Activated T-helper 17 cell treated with anti-CD3 and anti-CD28 coated beads, Interleukin-2, amount 50 U/mL, for 72 hours (primary cell): ENCODE measurements at regions not wholly inside any gene's neighbourhood (a gene's known extent, or its start where the extent isn't known, plus 50 kb on each side); places are given as distances from the start of the nearest gene placed in this dataset.

Source experiments
- ATAC-seq: fragments of 150-1000 bp; cut with Tn5 transposase; replicated peaks from 2 replicates; pipeline ENCODE4 v1.10.0; 2021; ENCODE audit warnings: mild to moderate bottlenecking, moderate library complexity
- H3K27ac Mint-ChIP-seq: one replicate; pipeline ENCODE4 v1.8.0; 2022; ENCODE audit warnings: mixed read lengths
- H3K27me3 Mint-ChIP-seq: one replicate; pipeline ENCODE4 v1.8.0; 2022; ENCODE audit warnings: mixed read lengths
- H3K36me3 Mint-ChIP-seq: one replicate; pipeline ENCODE4 v1.8.0; 2022; ENCODE audit warnings: low read depth, mild to moderate bottlenecking, mixed read lengths
- H3K4me1 Mint-ChIP-seq: one replicate; pipeline ENCODE4 v1.8.0; 2022; ENCODE audit warnings: mixed read lengths
- H3K4me3 Mint-ChIP-seq: one replicate; pipeline ENCODE4 v1.8.0; 2022; ENCODE audit warnings: mild to moderate bottlenecking, mixed read lengths
- H3K9me3 Mint-ChIP-seq: one replicate; pipeline ENCODE4 v1.8.0; 2022; ENCODE audit warnings: mixed read lengths

DNA sequence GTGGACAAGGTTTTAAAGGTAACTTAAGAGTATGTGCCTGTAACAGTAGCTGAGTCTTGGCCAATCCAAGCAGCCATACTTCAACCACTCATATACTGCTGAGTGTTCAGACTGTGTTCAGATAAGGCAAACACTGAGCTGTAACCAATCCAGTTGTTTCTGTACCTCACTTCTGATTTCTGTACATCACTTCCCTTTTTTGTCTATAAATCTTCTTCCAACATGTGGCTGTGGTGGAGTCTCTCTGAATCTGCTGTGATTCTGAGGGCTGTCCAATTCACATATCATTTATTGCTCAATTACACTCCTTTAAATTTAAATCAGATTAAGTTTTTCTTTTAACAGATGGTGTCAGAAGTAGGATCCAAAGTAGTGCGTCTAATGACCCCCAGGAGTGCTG is 149.5 kb upstream of the PHF14 start:
- Mint-ChIP-seq H3K36me3 (no peaks in the 10 kb centered on the region), H3K4me3 (no peak overlapping the region), H3K27me3 (no peaks in the 10 kb centered on the region), H3K27ac (no peak overlapping the region), H3K4me1 (no peaks in the 10 kb centered on the region), H3K9me3 (no peaks in the 10 kb centered on the region)
- no peak for ATAC-seq

- Mint-ChIP-seq H3K27ac (no peak overlapping the region), H3K27me3 (peaks cover 7% of the 10 kb centered on the region), H3K36me3 (no peaks in the 10 kb centered on the region), H3K9me3 (no peaks in the 10 kb centered on the region), H3K4me3 (no peak overlapping the region), H3K4me1 (no peaks in the 10 kb centered on the region)
- no peak for ATAC-seq
These were observed 135.4 kb upstream of the PHF14 start for GRCh38 chr7:10838228-10838627.

DNA sequence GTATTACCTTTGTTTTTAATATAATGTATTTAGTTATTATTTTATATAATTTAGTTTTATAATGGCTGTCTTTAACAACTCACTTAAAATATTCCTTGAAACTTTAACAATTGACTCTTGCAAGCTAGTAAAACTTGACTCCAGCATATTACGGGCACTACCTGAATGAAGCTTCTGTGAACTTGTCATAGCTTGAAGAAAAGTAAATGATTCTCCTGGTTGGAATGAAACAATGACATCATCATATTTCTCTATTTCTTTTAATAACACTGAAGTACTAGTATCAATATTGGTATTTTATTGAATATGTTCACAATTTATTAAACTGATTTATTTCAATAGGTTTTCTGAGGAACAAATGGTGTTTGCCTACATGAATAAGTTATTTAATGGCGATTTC is 128.4 kb upstream of the PHF14 start:
- no peaks in the 10 kb centered on the region for H3K9me3 Mint-ChIP-seq
- H3K4me3 Mint-ChIP-seq: no peak overlapping the region
- H3K27me3 Mint-ChIP-seq: no peaks in the 10 kb centered on the region
- no peak for ATAC-seq
- H3K36me3 Mint-ChIP-seq: no peaks in the 10 kb centered on the region
- H3K27ac Mint-ChIP-seq: no peak overlapping the region
- H3K4me1 Mint-ChIP-seq: no peaks in the 10 kb centered on the region

GRCh38 chr7:10855583-10855982 is 118.1 kb upstream of the PHF14 start:
- no peak for ATAC-seq
- Mint-ChIP-seq H3K9me3 (no peaks in the 10 kb centered on the region), H3K4me1 (no peaks in the 10 kb centered on the region), H3K27me3 (peaks cover 10% of the 10 kb centered on the region), H3K4me3 (no peak overlapping the region), H3K27ac (no peak overlapping the region), H3K36me3 (no peaks in the 10 kb centered on the region)

DNA sequence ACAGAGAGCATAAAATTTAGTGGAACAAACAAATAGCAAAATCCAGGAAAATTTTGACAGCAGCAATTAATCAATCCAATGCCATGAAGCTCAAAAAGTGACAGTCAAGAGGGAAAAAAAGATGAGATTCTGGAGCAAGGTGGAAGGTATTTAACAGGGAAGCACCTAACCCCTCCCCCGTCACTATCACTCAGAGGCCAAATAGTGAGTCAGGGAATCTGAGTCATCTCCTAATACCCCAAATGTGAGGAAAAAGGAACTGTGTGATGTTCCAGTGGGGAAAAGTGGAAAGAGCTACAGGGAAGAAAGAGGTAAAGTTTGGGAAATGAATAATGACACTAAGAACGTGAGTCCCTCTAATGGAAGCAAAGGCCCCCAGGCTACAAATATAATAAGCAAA is 113.2 kb upstream of the PHF14 start:
- Mint-ChIP-seq H3K4me1 (no peaks in the 10 kb centered on the region), H3K4me3 (no peak overlapping the region), H3K9me3 (no peaks in the 10 kb centered on the region), H3K36me3 (no peaks in the 10 kb centered on the region), H3K27ac (no peak overlapping the region), H3K27me3 (peaks cover 10% of the 10 kb centered on the region)
- no peak for ATAC-seq

- Mint-ChIP-seq H3K27me3 (peaks cover 17% of the 10 kb centered on the region), H3K9me3 (no peaks in the 10 kb centered on the region), H3K36me3 (no peaks in the 10 kb centered on the region), H3K4me3 (no peak overlapping the region), H3K27ac (no peak overlapping the region), H3K4me1 (no peaks in the 10 kb centered on the region)
- no peak for ATAC-seq
These were observed 110.2 kb upstream of the PHF14 start for GRCh38 chr7:10863476-10863875.

- Mint-ChIP-seq H3K36me3 (no peaks in the 10 kb centered on the region), H3K4me1 (no peaks in the 10 kb centered on the region), H3K27ac (no peak overlapping the region), H3K9me3 (peaks cover 4% of the 10 kb centered on the region), H3K4me3 (no peak overlapping the region), H3K27me3 (peaks cover 8% of the 10 kb centered on the region)
- no peak for ATAC-seq
These were observed 99.0 kb upstream of the PHF14 start for GRCh38 chr7:10874666-10875065.

- Mint-ChIP-seq H3K36me3 (no peaks in the 10 kb centered on the region), H3K27ac (no peak overlapping the region), H3K9me3 (peaks cover 4% of the 10 kb centered on the region), H3K4me1 (no peaks in the 10 kb centered on the region), H3K27me3 (peaks cover 8% of the 10 kb centered on the region), H3K4me3 (no peak overlapping the region)
- ATAC-seq: no peak
These were observed 98.6 kb upstream of the PHF14 start for GRCh38 chr7:10875080-10875479.

- peak; percentile 45 for ATAC-seq
- Mint-ChIP-seq H3K4me1 (peaks cover 9% of the 10 kb centered on the region), H3K9me3 (no peaks in the 10 kb centered on the region), H3K27ac (peak overlapping the region; percentile 60), H3K36me3 (no peaks in the 10 kb centered on the region), H3K4me3 (peak overlapping the region; percentile 61), H3K27me3 (no peaks in the 10 kb centered on the region)
These were observed 84.8 kb upstream of the PHF14 start for GRCh38 chr7:10888861-10889260.

DNA sequence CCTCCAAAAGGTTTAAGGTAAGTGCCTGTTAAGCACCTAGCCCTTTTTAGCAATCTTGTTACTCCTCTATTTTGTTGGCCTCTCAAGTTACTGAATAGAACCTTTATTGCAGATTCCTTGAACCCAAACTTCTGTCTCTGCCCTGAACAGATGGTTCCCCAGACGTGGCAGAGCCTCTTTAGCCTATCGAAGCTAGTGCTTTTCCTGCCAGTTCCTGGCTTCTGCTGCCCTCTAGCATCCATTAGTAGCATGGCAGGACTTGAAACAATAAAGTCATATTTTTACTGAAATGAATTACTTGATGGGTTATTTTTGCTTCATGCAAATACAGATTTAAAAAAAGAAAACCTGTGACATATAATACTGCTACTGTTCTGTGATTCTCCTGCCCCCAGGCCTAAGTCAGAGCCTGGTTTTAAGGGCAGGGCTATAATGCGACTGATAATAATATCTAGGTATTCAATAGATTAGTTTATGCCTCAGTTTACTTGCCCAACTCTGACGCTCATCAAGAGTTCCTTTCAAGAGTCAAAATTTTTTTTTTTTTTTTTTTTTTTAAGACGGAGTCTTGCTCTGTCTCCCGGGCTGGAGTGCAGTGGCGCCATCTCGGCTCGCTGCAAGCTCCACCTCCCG is 84.3 kb upstream of the PHF14 start:
- H3K9me3 Mint-ChIP-seq: no peaks in the 10 kb centered on the region
- no peaks in the 10 kb centered on the region for H3K27me3 Mint-ChIP-seq
- H3K4me1 Mint-ChIP-seq: peaks cover 9% of the 10 kb centered on the region
- H3K27ac Mint-ChIP-seq: peak overlapping the region; percentile 60
- peak; percentile 69 for ATAC-seq
- H3K4me3 Mint-ChIP-seq: peak overlapping the region; percentile 61
- H3K36me3 Mint-ChIP-seq: no peaks in the 10 kb centered on the region

DNA sequence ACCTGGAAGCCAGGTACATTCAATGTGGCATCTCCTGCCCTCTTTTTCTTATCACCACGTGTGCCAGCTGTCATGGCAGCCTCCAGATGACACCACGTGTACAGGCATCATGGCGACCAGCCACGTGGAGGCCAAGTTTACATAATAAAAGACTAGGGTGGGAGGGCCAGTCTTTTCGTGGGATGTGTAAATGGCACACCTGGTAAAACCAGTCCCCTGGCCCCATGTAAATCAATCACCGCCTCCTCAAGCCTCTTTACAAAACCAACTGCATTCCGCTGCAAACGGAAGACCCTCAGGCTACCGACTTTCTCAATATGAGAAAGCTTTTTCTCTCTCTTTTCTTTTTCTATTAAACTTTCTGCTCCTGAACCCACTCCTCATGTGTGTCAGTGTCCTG is 65.1 kb upstream of the PHF14 start:
- Mint-ChIP-seq H3K27ac (no peak overlapping the region), H3K36me3 (no peaks in the 10 kb centered on the region), H3K4me1 (no peaks in the 10 kb centered on the region), H3K27me3 (peaks cover 14% of the 10 kb centered on the region), H3K4me3 (no peak overlapping the region), H3K9me3 (peaks cover 4% of the 10 kb centered on the region)
- no peak for ATAC-seq

GRCh38 chr7:10910447-10910846 is 63.2 kb upstream of the PHF14 start:
- no peak for ATAC-seq
- Mint-ChIP-seq H3K27me3 (peaks cover 19% of the 10 kb centered on the region), H3K4me1 (no peaks in the 10 kb centered on the region), H3K27ac (no peak overlapping the region), H3K36me3 (no peaks in the 10 kb centered on the region), H3K9me3 (peaks cover 4% of the 10 kb centered on the region), H3K4me3 (no peak overlapping the region)

GRCh38 chr7:10912077-10912476 is 61.6 kb upstream of the PHF14 start:
- no peak overlapping the region for H3K27ac Mint-ChIP-seq
- no peaks in the 10 kb centered on the region for H3K36me3 Mint-ChIP-seq
- H3K4me3 Mint-ChIP-seq: no peak overlapping the region
- no peak for ATAC-seq
- no peaks in the 10 kb centered on the region for H3K4me1 Mint-ChIP-seq
- H3K9me3 Mint-ChIP-seq: peaks cover 4% of the 10 kb centered on the region
- peaks cover 13% of the 10 kb centered on the region for H3K27me3 Mint-ChIP-seq

DNA sequence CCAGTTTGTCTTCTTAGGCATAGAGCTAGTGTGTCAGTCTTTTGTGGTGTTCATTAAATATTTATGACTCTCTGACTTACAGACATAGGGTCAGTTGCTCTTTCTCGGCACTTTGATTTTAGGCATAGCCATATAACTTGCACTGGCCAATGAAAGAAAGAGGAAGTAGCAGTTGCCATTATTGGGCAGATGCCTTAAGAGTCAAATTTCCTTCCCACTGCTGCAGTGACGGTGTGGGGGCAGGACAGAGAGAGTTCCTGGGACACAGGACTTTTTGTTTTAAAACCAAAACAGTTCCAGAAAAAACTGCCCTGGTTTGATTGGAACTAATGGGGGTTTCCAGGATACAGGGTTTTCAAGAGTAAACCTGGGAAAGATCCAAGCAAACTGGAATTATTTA is 60.2 kb upstream of the PHF14 start:
- ATAC-seq: no peak

DNA sequence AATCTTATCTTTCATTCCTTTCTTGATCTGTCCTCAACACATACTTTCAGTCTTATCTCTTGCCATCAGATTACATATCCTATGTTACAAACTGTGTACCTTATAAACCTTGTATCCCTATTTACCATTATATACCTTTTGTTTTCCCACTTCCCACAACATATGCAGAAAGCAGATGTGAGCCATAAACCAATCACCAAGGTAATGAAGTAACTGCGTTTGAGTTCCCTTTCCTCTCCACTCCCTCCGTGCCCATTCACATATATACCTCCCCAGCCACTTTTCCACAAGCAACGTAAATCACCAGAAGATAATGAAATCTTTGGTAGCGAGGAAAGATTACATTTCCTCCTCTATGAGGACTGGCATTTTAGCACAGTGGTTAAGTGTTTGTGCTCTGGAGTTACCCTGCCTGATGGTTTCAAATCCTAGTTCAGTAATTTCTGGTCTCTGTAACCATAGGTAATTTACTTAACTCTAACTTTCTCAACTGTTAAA is 55.5 kb upstream of the PHF14 start:
- Mint-ChIP-seq H3K36me3 (no peaks in the 10 kb centered on the region), H3K4me1 (no peaks in the 10 kb centered on the region), H3K27ac (no peak overlapping the region), H3K4me3 (no peak overlapping the region), H3K9me3 (no peaks in the 10 kb centered on the region), H3K27me3 (peaks cover 14% of the 10 kb centered on the region)
- ATAC-seq: no peak

More for the DNA sequence above, 60.2 kb upstream of the PHF14 start:
- Mint-ChIP-seq H3K27me3 (peaks cover 18% of the 10 kb centered on the region), H3K27ac (no peak overlapping the region), H3K4me1 (no peaks in the 10 kb centered on the region), H3K9me3 (peaks cover 4% of the 10 kb centered on the region), H3K4me3 (no peak overlapping the region), H3K36me3 (no peaks in the 10 kb centered on the region)

DNA sequence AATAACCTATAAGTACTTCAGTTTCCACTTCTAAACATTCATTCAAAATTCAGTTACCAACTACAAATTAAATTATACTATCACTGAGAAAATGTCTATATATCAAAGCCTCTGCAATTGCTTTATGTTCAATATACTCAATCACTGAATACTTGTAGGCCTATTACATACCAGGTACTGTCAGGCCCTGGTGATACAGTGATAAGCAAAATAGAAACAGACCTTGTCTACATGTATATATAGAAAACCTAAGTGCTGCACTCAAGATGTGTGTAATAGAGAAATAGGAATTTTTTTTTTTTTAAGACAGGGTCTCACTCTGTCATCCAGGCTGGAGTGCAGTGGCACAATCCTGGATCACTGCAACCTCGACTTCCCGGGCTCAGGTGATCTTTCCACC is 53.7 kb upstream of the PHF14 start:
- no peaks in the 10 kb centered on the region for H3K36me3 Mint-ChIP-seq
- H3K4me3 Mint-ChIP-seq: no peak overlapping the region
- H3K27me3 Mint-ChIP-seq: peaks cover 5% of the 10 kb centered on the region

More for the DNA sequence above, 53.7 kb upstream of the PHF14 start:
- ATAC-seq: no peak
- Mint-ChIP-seq H3K4me1 (no peaks in the 10 kb centered on the region), H3K27ac (no peak overlapping the region), H3K9me3 (no peaks in the 10 kb centered on the region)
